Activated CD8-positive, alpha-beta memory T cell treated with anti-CD3 and anti-CD28 coated beads, Interleukin-2, amount 50 U/mL, for 4 hours (primary cell): ENCODE measurements at regions not wholly inside any gene's neighbourhood (a gene's known extent, or its start where the extent isn't known, plus 50 kb on each side); places are given as distances from the start of the nearest gene placed in this dataset.

ENCODE experiments used
- DNase-seq: peaks from one replicate; pipeline ENCODE4 v3.0.0-alpha.2; 2020

DNA sequence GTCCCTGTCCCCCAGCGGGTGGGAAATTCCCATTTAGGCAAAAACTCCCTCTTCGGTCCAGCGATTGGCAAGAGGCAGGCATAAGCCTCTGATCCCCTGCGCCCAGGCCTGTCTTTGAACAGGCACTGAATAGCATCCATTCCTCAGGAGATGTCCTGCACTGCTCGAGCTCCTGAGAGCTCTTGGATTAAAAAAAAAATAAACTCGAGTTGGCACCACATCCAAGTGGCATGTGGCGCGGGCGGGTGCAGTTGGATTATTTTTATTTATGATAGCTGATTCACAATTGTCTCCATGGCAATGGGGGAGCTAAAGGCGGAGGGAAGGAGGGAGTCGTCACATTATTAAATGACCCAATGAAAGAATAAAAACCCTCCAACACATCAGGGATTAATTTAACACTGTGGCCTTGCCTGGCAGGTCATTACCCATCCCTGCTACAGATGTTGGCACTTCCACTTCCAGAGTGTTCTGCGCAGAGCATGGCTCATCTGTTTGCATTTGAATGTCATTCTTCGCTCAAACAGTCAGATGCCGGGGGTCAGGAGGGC is 207.2 kb downstream of the AACS start:
- DNase-seq: no peak

DNA sequence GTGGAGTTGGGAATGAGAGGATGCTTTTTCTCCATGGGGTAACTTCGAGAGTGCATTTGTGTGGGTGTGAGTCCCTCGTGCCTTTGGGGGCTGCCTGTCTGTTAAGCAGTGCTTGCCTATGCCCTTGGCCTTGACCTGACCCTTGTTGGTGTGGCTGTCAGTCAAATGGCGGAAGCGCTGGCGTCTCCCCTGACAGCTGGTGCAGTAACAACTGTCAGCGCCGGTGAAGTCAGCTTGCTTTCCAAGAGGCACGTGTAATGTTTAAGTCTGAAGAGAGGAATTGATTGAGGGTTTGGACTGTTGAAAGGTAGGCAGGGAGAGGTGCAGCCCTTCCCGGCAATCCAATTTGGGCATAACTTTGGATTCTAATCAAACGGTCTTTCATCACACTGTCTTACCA is 211.3 kb downstream of the AACS start:
- no peak for DNase-seq

- no peak for DNase-seq
Observed at GRCh38 chr12:125280482-125281377, 215.5 kb downstream of the AACS start.

DNA sequence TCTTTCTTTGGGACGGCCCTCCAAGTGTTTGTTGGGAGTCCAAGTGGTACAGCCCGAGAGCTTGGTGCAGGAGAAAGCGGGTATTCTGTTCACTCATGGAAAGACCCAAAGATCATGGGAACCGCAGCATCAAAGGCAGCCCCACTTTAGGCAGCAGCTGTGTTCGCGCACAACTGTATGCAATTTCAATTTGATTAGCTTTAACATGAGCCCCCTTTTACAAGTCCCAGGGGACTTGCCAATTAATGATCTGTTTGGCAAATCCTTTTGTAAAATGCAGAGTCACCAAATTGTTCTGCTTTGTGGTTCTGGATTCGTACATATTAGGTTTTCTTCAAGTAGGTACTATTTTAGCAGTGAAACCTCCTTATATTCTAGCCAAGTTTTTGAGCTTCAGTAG is 217.7 kb downstream of the AACS start:
- no peak for DNase-seq

DNA sequence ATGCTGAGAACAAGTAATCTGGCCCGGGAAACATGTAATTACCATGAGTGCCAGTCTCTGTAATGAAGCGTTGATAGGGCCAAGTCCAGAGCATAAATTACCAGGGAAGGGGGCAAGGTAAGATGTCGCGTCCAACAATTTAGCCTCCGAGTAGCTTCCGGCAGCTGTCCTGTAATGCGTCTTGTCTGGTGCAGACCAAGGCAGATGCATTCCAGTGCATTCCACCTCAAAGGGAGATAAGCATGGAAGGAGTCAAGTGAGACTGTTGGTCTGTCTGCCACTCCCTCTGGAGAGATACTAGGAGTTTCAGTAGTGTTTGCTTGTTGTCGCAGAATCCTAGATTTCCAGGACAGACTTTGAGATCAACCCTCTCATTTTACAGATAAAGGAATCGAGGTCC is 218.3 kb downstream of the AACS start:
- no peak for DNase-seq

DNA sequence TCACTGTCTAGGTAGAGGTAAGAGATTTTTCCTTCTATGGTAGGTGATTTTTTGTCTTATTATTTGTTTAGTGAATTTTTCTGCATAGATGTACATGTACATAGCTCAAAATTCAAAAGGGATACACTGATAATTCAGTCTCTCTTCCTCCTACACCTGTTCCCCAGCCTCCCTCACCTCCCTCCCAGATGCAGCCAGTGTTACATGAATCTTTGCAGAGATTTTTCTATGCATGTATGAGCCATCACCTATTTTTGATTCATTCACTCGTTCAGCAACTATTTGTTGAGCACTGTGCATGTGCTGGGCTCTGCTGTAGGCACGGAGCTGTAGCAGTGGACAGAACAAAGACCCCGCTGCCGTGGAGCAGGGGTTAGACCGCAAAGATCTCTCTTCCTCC is 218.9 kb downstream of the AACS start:
- DNase-seq: no peak

DNA sequence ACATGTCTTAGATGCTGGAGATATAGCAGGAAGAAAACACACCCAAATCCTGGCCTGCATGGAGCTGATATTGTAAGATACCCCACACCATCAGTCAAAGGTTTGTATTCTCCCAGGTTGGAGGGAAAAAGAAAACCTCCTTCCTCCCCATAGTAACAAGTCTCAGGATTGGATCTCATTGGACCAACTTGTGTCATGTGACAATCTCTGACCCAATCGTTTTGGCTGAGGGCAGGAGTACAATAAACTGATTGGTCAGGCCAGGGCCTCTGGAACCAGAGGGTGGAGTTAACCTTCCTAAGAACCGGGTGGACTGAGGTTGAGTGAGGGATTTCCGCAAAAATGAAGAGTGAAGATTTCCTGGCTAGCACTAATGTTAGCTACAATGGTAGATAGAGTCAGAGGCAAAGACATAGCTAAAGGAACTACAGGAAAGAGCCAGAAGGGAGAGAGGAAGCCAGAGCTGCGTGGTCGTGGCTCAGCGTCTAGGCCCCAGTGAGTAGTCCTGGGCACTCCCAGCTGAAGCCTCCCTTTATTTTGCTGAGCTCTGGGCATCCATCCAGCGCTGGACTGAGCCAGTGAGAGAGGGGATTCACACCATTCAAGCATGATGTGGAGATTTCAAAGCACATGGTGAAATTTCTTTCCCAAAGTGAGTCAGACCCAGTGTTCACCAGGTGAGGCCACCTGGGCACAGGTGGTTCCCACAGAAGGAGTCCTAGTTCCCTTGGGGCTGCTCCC is 219.9 kb downstream of the AACS start:
- no peak for DNase-seq

DNA sequence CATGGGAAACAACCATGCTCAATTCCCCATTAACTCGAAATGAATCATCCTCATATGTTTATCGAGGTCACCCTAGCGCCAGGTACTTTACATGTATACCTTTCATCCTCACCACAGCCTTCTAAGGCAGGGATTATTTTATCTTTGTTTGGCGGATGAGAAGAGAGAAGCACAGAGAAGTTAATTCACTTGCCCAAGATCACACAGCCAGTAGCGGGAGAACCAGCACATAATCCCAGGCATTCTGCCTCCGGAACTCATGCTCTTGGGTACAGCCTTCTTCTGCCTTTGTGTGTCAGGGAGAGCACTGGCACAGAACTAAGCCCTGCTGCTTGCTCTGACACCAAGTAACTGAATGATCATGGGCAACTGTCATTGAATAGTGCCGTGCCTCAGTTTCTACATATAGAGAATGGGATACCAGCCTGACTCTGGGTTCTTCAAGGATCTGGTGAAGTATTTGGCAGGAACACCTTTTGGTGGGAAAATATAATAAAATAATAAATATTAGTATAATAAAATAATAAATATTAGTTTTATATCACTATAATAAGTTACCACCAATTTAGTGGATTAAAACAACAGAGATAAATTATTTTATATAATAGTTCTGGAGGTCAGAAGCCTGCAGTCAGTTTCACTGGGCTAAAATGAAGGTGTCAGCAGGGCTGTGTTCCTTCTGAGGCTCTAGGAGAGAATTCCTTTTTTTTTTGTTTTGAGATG is 220.9 kb downstream of the AACS start:
- DNase-seq: no peak

GRCh38 chr12:125287155-125287847 is 222.1 kb downstream of the AACS start:
- no peak for DNase-seq

GRCh38 chr12:125288931-125289928 is 224.0 kb downstream of the AACS start:
- DNase-seq: no peak

DNA sequence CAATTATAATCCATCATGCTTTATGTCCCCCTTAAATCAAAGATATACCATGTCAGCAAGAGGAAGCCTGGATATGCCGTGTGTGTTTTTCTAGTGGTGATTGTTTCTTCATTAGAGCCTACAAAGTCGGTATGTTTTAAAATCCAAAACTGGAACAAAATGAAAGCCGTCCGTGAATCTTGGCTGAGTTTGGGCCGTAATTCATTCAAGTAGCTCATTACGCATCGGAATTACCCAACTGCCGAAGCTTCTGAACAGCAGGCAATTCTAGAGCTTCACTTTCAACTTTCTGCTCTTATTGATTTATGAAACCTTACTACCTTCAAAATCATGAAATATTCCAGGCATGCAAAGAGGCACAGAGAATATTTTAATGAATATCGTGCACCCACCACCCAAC is 224.7 kb downstream of the AACS start:
- DNase-seq: no peak

DNA sequence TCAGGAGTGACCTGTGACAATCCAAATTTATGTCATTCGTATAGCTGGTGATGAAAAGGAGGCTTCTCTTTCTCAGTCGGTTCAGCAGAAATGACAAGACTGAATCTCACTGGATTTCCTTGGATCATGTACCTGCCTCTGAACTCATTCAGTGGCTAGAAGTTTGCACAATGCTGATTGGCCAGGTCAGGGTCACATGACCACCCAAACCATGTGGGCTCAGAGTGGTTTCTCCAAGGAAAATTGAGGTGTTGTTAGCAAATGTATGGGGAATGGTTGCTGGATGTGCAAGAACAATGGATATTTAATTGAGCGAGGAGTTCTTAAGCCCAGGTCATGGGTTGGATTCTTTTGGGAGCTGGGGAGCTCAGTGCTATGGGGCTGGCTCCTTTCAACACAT is 227.5 kb downstream of the AACS start:
- no peak for DNase-seq

DNA sequence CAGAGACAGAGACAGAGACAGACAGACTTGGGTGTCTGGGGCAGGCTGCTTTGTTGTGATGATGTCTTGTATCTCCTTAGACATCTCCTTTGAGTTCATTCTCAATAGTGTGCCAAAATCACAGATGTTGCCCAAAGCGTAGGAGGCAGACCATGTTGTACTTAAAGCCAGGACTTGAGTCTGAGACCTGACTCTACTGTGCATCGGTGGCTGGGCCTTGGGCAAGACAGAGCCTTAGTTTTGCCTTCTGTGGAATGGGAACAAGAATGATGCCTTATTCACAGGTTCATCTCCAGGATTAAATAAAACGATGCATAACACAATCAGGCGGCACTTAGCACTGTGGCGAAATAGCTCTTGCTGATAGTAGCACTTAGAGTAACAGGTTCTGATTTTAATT is 230.3 kb downstream of the AACS start:
- no peak for DNase-seq

DNA sequence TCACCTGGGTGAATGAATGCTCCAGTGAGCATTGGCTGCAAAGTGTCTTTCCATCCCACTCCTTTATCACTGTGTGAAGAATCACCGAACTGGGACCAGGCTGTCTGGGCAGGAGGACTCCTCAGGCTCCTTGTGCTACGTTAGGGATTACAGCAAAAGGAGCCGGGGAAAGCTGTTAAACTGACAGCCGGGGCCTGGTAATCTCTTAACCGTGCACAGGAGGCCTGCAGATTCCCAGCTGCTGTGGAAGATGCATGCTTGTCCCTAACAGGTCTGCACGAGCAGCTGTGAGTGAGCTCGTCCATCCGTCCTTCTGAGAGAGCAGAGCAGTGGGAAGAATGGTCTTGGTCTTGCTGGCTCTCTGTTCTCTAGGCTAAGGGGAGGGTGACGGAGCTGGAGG is 231.5 kb downstream of the AACS start:
- DNase-seq: no peak

GRCh38 chr12:125299840-125300239 is 234.6 kb downstream of the AACS start:
- DNase-seq: no peak

DNA sequence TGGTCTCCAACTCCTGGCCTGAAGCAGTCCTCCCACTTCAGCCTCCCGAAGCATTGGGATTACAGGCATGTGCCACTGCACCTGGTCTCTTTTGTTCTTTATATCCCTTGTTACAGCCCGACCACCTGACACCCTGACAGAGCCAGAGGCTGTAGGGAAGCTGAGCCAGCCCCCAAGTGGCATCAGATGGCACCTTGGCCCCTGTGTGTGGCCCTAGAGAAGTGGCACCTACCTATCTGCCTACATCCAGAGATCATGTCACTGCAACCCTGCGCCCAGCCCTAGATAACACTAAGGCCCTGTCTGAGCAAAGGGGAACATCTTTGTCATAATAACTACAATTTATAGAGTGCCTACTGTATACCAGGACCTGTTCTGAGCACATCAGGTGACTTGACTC is 235.0 kb downstream of the AACS start:
- DNase-seq: no peak

- DNase-seq: no peak
Observed at GRCh38 chr12:125303337-125303736, 238.1 kb downstream of the AACS start.

- no peak for DNase-seq
Observed at GRCh38 chr12:125304029-125304428, 238.8 kb downstream of the AACS start.

DNA sequence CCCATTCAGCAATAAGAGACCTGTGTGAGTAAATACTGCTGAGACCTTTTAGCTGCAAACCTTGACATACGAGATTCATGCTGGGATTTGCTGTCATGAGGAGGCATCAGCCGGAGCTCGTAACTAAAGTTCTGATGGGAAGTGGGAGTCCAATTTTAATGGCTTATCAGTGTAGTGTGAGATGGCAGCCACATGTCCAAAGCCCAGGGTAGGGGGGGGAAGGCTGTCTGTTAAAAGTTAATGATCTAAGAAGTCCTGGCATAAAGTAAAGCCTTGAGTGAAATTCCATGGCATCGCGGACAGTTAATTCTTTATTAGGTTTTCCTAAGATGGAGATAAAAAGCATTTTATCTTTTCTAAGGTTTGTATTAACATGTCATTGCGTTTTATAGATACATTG is 240.0 kb downstream of the AACS start:
- DNase-seq: no peak

- DNase-seq: no peak
Observed at GRCh38 chr12:125310461-125310860, 245.2 kb downstream of the AACS start.

GRCh38 chr12:125311050-125311449 is 245.8 kb downstream of the AACS start:
- no peak for DNase-seq
